PC-9 (cell line): ENCODE measurements at regions not wholly inside any gene's neighbourhood (a gene's known extent, or its start where the extent isn't known, plus 50 kb on each side); places are given as distances from the start of the nearest gene placed in this dataset.
A peak's percentile ranks its signal among the peaks of the same experiment; 100 is the strongest.

Experiments
- BruUV-seq: library from RNA; stranded (reverse); fragments of 400-500 nt; replicated peaks from 2 replicates; lab custom pipeline; 2021; lab: Mats Ljungman, UMichigan
- CTCF ChIA-PET: fragments of 300-600 bp; sonication (Branson Sonifier 250); formaldehyde crosslinking; loops from one replicate; lab custom pipeline; 2022; ENCODE audit warnings: antibody characterized with exemption; lab: Charles Lee
- POLR2A ChIA-PET: fragments of 300-600 bp; sonication (Branson Sonifier 250); formaldehyde crosslinking; loops from one replicate; lab custom pipeline; 2022; ENCODE audit warnings: antibody characterized with exemption; ENCODE audit not compliant: unreplicated experiment; lab: Charles Lee
- DNase-seq, 2 experiments: peaks; one replicate each; pipeline versions ENCODE4 v3.0.0 to v3.0.0-alpha.2; 2015 to 2022; ENCODE audit warnings: mixed read lengths in 1 of 2
- H2AFZ ChIP-seq: fragments of 200-600 bp; sonication (generic); 2 replicates; pipeline ENCODE4 v1.8.1; 2017; ENCODE audit warnings: antibody characterized with exemption
- H3F3A ChIP-seq: fragments of 200-600 bp; sonication (generic); 2 replicates; pipeline ENCODE4 v1.8.1; 2017; ENCODE audit warnings: antibody characterized with exemption, mild to moderate bottlenecking, low read depth; ENCODE audit not compliant: insufficient read depth
- H3K27ac ChIP-seq: fragments of 200-600 bp; sonication (generic); 2 replicates; pipeline ENCODE4 v1.6.1; 2016; ENCODE audit warnings: mixed run types
- H3K27me3 ChIP-seq: fragments of 200-600 bp; sonication (generic); 2 replicates; pipeline ENCODE4 v1.6.1; 2016; ENCODE audit warnings: low read depth, mixed run types; ENCODE audit not compliant: insufficient read depth
- H3K36me3 ChIP-seq: fragments of 200-600 bp; sonication (generic); 2 replicates; pipeline ENCODE4 v1.6.1; 2016; ENCODE audit warnings: low read depth, mixed run types
- H3K4me1 ChIP-seq: fragments of 200-600 bp; sonication (generic); replicated peaks from 2 replicates; pipeline ENCODE4 v1.6.1; 2016; ENCODE audit warnings: mixed run types; ENCODE audit not compliant: insufficient read depth
- H3K4me2 ChIP-seq: fragments of 200-600 bp; sonication (generic); 2 replicates; pipeline ENCODE4 v1.6.1; 2017; ENCODE audit warnings: mixed run types
- H3K4me3 ChIP-seq: fragments of 200-600 bp; sonication (generic); 2 replicates; pipeline ENCODE4 v1.6.1; 2016; ENCODE audit warnings: mixed run types
- H3K79me2 ChIP-seq: fragments of 200-600 bp; sonication (generic); 2 replicates; pipeline ENCODE4 v1.6.1; 2017; ENCODE audit warnings: low read depth, mixed run types
- H3K9me2 ChIP-seq: fragments of 200-600 bp; sonication (generic); 2 replicates; pipeline ENCODE4 v1.8.1; 2017; ENCODE audit warnings: mild to moderate bottlenecking; ENCODE audit not compliant: insufficient read depth
- H3K9me3 ChIP-seq: fragments of 200-600 bp; sonication (generic); 2 replicates; pipeline ENCODE4 v1.8.1; 2016; ENCODE audit warnings: low read depth; ENCODE audit not compliant: insufficient read depth
- H4K20me1 ChIP-seq: fragments of 200-600 bp; sonication (generic); 2 replicates; pipeline ENCODE4 v1.8.1; 2017; ENCODE audit not compliant: insufficient read depth
- EZH2 ChIP-seq: fragments of 200-600 bp; sonication (generic); IDR thresholded peaks from 2 replicates; pipeline ENCODE4 v1.8.0; 2017; ENCODE audit warnings: antibody characterized with exemption, low read depth
- intact Hi-C: fragments of 100-400 bp; cut with micrococcal nuclease; formaldehyde crosslinking; loops from one replicate; pipeline ENCODE4 v1.10.0; 2022; ENCODE audit not compliant: unreplicated experiment
- TF ChIP-seq, protein P1 (sequence below): fragments of 200-600 bp; sonication (generic); conservative IDR thresholded peaks from 2 replicates; pipeline ENCODE4 v1.6.1; 2017; ENCODE audit warnings: mixed run types, antibody characterized with exemption, mild to moderate bottlenecking, moderate library complexity

DNA sequence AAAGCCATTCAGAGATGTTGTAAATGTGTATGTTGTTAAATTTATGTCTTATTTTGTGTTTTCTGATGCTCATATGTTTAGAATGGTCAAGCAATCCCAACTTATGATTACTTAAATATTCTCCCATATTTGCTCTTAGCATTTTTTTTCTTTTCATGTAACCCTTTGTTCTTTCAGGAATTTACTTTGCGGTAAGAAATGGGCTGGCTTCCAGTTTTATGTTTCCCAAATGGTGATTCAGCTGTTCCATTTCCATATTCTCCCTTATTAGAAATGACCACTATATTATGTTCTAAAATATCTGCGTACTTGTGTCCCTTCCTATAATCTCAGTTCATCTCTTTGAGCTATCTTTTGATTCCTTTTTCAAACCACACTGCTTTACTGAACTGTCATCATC, 113.7 kb downstream of the CDH26 start:
- intact Hi-C loops: no loop called here
- TF ChIP-seq, protein P1, sequence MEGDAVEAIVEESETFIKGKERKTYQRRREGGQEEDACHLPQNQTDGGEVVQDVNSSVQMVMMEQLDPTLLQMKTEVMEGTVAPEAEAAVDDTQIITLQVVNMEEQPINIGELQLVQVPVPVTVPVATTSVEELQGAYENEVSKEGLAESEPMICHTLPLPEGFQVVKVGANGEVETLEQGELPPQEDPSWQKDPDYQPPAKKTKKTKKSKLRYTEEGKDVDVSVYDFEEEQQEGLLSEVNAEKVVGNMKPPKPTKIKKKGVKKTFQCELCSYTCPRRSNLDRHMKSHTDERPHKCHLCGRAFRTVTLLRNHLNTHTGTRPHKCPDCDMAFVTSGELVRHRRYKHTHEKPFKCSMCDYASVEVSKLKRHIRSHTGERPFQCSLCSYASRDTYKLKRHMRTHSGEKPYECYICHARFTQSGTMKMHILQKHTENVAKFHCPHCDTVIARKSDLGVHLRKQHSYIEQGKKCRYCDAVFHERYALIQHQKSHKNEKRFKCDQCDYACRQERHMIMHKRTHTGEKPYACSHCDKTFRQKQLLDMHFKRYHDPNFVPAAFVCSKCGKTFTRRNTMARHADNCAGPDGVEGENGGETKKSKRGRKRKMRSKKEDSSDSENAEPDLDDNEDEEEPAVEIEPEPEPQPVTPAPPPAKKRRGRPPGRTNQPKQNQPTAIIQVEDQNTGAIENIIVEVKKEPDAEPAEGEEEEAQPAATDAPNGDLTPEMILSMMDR: no peak
- TF ChIP-seq EZH2: no peak
- H3K4me2 ChIP-seq: no peak overlapping the region
- POLR2A ChIA-PET: no interaction called here
- H3K9me3 ChIP-seq: no peaks in the 10 kb centered on the region
- peak in 1 of 2 experiments; percentile 58 for DNase-seq
- H3F3A ChIP-seq: no peaks in the 10 kb centered on the region
- no peaks in the 10 kb centered on the region for H3K36me3 ChIP-seq
- H3K4me3 ChIP-seq: no peak overlapping the region
- no peaks in the 10 kb centered on the region; the same call in 1 of the 2 replicates for H3K4me1 ChIP-seq
- H3K9me2 ChIP-seq: no peaks in the 10 kb centered on the region
- no peak overlapping the region for H3K27ac ChIP-seq
- no TSS peak for BruUV-seq
- CTCF ChIA-PET: no interaction called here
- H2AFZ ChIP-seq: no peak overlapping the region
- H3K79me2 ChIP-seq: no peaks in the 10 kb centered on the region
- no peaks in the 10 kb centered on the region for H4K20me1 ChIP-seq
- H3K27me3 ChIP-seq: peaks cover 55% of the 10 kb centered on the region

DNA sequence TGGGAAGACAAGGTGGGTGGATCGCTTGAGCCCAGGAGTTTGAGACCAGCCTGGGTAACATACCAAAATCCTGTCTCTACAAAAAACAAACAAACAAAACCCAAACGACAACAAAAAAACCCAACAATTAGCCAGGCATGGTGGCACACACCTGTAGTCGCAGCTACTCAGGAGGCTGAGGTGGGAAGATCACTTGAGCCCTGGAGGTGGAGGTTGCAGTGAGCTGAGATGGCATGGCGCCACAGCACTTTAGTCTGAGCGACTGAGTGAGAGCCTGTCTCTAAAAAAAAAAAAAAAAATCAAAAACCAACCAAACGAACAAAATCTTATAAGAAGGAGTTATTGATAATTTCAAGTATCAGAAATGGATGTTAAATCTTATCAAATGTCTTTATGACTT, 114.9 kb downstream of the CDH26 start:
- no peak overlapping the region for H2AFZ ChIP-seq
- no peaks in the 10 kb centered on the region for H3K79me2 ChIP-seq
- no TSS peak for BruUV-seq
- DNase-seq: no peak
- H3K27me3 ChIP-seq: peaks cover 44% of the 10 kb centered on the region
- no peak overlapping the region for H3K27ac ChIP-seq
- H3K36me3 ChIP-seq: no peaks in the 10 kb centered on the region
- H3K9me3 ChIP-seq: no peaks in the 10 kb centered on the region
- H3K4me1 ChIP-seq: peaks cover 7% of the 10 kb centered on the region
- ChIA-PET CTCF (no interaction called here), POLR2A (no interaction called here)
- intact Hi-C loops: no loop called here
- no peak overlapping the region for H3K4me3 ChIP-seq
- no peaks in the 10 kb centered on the region; the same call in 1 of the 2 replicates for H4K20me1 ChIP-seq
- no peaks in the 10 kb centered on the region for H3K9me2 ChIP-seq
- H3K4me2 ChIP-seq: no peak overlapping the region
- peaks cover 7% of the 10 kb centered on the region; the same call in 1 of the 2 replicates for H3F3A ChIP-seq
- TF ChIP-seq, protein P1: no peak
- TF ChIP-seq EZH2: no peak

DNA sequence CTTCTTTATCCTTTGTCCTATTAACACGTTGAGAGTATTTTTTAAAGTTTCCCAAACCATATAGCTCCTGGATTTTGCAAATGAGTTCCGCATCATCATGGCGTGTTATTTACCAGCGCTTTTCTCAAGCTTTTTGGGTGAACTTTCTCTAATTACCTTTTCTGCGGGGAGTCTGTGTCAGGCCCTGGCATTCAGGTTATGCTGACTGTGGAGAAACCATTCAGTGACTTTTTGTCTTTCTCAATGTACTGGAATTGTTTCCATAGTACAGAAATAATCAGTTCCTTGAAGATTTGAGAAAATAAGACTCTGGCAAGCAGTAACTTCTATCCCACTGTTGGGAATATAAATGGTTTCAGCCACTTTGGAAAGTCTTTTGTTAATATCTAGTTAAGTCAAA, 115.3 kb downstream of the CDH26 start:
- Histone ChIP-seq H3K4me1 (peaks cover 11% of the 10 kb centered on the region), H3K79me2 (no peaks in the 10 kb centered on the region), H3K4me2 (no peak overlapping the region), H3K36me3 (no peaks in the 10 kb centered on the region), H3K9me2 (no peaks in the 10 kb centered on the region), H3K4me3 (no peak overlapping the region), H3F3A (peaks cover 11% of the 10 kb centered on the region; the same call in 1 of the 2 replicates), H2AFZ (no peak overlapping the region), H3K27ac (no peak overlapping the region), H4K20me1 (no peaks in the 10 kb centered on the region; the same call in 1 of the 2 replicates), H3K9me3 (no peaks in the 10 kb centered on the region), H3K27me3 (peaks cover 40% of the 10 kb centered on the region)
- BruUV-seq: no TSS peak
- intact Hi-C loops: no loop called here
- no peak for DNase-seq
- TF ChIP-seq EZH2: no peak
- TF ChIP-seq, protein P1: no peak
- POLR2A ChIA-PET: no interaction called here
- CTCF ChIA-PET: no interaction called here
